Activated CD4-positive, CD25-positive, alpha-beta regulatory T cell treated with anti-CD3 and anti-CD28 coated beads, Interleukin-2, amount 50 U/mL, for 24 hours (primary cell): ENCODE measurements at regions not wholly inside any gene's neighbourhood (a gene's known extent, or its start where the extent isn't known, plus 50 kb on each side); places are given as distances from the start of the nearest gene placed in this dataset.
"Not testable (repeated sequence)": the region's sequence is repeated elsewhere in the genome, so short reads cannot be mapped to it uniquely, and the experiment has no call there.

Experiments
- ATAC-seq, 2 donors: fragments of 150-1000 bp; cut with Tn5 transposase; one replicate each; pipeline ENCODE4 v1.10.0; 2021; ENCODE audit warnings: mild to moderate bottlenecking in 1 of 2, moderate library complexity in 1 of 2

DNA sequence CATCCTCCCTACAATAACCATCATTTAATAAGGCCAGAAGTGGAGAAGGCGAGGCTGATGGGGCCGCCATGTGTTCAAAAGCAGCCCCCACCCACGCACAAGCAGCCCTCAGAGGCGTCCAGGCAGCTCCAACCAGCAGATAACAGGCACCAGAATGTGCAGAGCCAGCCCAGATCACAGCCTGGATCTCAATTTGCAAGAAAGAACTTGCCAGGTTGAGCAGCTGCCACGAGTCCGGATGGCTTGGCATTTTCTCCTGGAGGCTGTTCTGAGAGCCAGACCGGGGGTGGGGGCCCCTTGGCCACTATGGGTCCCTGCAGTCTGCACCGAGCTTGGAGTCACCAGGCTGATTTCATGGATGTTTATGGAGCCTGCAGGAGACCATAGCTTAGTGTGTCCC, 338.1 kb downstream of the PREX1 start:
- ATAC-seq: no peak

DNA sequence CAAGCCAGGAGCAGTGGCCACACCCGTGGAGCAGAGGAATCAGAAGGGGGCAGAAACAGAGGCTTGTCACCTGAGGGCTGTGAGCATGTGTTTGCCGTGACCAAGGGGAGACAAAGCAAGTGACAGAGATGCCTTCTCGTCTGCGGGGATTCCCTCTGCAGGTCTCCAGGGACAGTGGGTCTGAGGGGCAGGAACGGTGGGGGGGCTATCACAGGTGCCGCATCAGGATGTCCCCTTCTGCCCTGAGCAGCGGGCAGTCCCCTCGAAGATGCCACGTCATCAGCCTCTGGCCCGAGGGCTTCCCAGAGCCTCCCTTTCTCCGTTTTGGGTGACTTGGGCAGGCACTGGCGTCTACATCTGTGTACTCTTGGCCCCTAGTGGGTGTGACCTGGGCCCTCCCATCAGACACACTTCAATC, 338.7 kb downstream of the PREX1 start:
- peak; percentile 22 to 23 for ATAC-seq

DNA sequence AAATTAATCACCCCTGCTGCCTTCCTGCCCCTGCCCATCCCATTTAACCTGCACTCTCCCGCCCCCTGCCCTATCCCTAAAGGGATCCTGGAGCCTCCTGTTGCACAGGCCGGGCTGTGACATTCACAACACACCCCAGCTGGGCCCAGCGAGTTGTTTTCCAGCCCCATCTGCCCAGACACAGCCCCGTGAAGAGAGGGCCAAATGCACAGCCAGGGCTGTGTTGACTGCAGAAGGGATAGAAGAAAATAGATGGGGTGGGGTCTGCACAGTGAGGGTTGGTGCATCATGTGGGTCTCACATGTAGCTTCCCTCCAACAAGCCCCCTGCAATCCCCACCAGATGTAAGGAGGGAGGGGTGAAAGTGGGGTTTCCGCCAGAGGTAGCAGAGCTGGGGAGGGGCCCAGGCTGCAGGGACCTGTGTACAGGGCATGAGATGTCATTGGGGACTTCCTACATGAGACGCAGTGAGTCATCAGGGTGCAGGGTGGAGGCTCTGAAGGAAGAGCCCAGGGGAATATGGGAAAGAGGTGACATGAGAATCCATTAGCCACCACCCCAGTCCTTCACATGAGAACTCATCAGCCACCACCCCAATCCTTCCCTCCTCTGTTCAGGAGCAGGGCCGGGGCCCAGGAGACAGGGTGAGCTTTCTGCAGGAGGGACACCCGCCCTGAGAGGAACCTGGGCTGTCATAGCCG, 339.3 kb downstream of the PREX1 start:
- peak; percentile 28 to 40 for ATAC-seq

DNA sequence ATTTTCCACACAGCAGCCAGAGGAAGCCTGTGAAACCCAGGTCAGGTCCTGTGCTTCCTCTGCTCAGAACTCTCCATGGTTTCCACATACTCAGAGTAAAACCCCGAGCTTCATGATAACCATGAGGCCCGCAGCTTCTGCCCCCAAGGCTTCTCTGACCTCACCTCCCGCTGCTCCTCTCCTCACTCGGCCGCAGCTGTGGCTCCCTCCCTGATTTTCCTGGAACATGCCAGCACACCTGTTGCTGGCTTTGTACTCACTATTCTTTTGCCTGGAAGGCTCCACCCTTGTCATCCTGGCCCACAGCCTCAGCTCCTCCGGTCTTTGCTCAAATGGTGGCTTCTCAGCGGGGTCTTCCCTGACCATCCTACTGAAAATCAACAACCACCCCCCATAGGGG, 341.7 kb downstream of the PREX1 start:
- ATAC-seq: no peak

DNA sequence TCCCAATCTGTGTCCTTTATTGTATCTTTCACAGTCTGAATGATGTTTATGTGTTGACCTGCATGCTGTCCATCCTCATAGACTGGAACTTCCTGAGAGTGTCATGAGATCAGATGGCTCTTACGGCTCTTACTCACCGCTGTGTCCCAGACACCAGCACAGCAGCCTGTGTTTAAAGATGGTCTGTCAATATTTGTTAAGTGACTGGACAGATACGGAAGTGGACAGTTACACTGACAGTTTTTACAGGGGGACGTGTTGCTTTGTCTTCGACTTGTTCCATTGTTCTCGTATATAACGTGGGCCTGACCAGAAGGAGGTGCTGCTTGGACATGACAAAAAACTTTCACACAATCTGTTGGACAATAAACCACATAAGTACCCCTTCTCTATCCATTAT, 342.6 kb downstream of the PREX1 start:
- not testable (repeated sequence) for ATAC-seq

DNA sequence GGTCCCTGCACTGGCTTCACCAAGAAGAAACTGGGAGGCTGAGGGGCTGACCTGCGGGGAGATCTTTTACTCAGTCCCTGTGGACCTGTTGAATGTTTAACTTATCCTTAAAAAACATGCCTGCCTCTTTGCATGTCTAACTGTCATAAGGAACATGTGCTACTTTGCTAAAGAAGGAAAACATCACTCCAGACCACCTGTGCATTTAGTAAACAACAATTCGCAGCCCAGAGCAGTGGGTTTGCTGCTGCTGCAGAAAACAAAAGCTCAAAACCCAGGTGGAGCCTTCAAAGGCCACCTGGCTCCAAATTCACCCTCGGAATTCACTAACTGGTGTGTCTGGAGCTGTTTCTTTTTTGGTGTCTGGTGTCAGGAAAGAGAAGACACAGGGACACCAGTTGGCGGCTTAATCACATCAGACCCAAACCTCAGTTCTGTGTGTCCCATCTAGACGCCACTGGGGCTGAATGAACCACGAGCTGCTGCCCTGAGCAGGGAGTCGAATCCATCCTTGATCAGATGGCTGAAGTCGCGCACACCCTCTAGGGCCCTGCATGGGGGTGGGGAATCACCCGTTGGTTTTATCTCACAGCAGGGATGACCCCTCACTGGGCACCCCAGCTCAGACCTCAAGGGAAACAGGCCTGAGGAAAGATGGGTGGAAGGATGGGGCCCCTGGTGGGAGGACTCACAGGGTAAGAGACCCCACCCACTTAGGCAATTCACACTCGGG, 344.3 kb downstream of the PREX1 start:
- no peak for ATAC-seq

DNA sequence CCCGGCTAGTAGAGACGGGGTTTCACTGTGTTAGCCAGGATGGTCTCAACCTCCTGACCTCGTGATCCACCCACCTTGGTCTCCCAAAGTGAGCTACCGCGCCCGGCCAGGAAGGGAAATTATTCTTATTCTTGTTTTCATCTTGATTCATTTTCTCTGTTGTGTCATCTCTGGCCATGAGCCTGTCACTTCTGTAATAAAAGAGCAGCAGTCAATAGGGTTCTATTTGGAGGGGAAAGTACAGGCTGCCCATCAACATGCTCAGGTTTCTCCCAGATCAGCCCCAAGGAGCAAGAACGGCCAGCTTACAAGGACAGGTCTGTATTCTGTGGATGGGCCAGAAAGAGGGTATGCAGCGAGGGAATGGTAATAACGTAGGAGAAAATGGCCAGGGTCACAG, 345.0 kb downstream of the PREX1 start:
- ATAC-seq: peak in 1 of 2 donors; percentile 33

DNA sequence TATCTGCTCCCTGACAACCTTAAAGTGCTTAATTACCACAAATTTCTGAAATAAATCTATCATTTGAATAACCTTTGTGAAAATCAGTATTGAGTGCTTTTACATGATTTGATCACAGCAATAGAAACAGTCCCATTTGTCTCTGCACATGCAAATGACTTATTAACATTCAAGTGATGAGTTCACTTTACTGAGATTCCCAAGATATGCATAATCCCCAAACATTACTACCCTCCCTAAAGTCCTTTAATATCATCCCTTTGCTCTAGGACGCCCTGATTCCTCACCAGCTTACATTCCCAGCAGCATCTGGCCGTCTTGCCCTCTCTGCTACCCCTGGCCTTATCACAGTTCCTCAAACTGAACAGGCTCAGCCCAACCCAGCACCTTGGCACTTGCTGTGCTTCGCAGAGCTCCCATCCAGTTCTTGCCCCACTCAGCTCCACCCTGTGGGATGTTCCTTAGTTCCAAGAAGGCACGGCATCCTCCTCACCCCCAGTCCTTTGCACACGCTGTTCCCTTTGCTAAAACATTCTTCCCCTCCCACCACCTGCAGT, 347.5 kb downstream of the PREX1 start:
- no peak for ATAC-seq

DNA sequence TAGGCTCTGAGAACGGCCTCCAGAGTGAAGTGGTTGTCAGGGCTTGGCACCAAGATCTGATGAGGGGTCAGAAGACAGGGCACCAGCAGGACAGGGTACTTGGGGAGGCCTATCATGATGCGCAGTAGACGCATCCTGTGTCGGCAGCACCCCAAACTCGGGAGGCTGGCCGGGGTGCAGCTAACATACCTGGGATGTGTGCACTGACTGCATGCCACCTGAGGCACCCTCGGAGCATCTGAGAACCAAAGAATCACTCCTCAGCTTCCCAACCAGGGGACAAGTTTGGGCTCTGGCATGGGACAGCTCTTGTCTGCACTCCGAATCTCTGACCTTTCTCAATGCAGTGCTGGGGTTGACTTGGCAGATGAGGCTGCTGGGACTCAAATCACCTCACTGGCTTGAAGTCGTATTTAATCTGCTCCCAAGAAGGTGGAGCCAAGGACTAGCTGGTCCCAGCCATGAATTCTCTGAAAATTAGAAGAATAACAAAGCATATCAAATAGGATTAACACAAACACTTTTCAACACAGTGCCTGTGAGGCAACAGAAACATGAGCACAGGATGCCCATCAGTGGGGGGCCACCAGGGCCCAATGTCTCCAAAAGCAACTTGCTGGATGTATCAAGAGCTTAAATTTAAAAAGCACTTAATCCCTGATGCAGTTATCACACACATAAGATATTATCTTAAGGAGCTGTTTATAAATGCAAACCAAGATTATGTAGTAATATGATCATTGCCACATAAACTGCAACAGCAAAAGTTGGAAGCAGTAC, 348.8 kb downstream of the PREX1 start:
- no peak for ATAC-seq

DNA sequence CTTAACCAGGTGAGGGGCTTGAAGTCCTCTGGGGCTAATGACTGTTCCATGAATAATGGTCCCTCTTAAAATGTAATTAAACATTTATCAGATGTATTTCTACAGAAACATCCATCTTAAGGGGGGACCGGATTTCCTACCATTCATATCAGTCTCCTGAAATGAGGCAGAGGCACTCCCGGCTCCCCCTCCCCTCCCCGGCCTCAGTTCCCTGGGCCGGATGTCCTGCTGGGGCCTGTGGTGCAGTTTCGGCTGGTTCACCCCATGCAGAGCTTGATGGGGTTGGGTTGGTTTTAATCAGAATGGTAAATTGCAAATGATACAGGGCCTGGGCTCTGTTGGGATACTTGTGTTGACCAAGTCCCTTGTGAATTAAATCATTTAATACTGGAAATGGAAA, 349.4 kb downstream of the PREX1 start:
- ATAC-seq: no peak

DNA sequence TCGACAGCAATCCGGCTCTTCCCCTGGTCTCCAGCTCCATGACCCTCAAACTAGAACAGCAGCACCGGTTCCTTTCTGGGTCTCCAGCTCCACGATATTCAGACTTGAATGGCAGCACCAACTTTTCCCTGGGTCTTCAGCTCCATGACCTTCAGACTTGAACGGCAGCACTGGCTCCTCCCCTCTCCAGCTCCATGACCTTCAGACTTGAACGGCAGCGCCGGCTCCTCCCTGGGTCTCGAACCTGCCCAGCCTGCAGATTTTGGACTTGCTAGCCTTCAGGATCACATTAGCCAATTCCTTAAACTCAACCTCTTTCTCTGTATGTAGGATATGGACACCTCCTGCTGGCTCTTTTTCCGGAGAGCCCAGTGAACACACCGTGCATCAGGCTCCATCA, 350.9 kb downstream of the PREX1 start:
- no peak for ATAC-seq

DNA sequence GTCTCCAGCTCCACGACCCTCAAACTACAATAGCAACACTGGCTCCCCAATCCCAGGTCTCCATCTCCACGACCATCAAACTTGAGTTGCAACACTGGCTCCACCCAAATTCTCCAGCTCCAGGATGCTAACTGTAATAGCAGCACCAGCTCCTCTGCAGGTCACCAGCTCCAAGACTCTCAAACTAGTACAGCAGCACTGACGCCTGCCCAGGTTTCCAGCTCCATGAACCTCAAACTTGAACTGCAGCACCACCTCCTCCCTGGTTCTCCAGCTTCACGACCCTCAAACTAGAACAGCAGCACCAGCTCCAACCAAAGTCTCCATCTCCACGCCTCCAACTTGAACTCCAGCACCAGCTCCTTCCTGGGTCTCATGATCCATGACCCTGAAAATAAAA, 353.8 kb downstream of the PREX1 start:
- ATAC-seq: no peak

DNA sequence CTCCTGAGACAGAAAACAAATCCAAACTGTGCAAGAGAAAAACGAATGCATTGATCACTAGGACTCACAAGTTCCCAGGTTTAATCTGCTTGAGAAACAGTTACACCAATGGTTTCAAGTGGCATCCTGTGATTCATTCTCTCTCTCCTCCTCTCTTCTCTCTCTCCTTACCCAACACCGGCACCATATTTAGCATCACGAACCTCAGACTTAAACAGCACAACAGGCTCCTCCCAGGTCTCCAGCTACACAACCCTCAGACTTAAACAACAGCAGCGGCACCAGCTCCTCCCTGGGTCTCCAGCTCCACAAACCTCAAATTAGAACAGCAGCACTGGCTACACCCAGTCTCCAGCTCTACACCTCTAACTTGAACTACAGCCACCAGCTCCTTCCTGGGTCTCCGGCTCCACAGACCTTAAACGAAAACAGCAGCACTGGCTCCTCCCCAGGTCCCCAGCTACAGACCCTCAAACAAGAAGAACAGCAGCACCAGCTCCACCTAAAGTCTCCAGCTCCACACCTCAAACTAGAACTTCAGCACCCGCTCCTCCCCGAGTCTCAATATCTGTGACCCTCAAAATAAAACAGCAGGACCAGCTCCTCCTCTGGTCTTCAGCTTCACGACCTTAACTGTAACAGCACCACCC, 355.9 kb downstream of the PREX1 start:
- no peak for ATAC-seq

DNA sequence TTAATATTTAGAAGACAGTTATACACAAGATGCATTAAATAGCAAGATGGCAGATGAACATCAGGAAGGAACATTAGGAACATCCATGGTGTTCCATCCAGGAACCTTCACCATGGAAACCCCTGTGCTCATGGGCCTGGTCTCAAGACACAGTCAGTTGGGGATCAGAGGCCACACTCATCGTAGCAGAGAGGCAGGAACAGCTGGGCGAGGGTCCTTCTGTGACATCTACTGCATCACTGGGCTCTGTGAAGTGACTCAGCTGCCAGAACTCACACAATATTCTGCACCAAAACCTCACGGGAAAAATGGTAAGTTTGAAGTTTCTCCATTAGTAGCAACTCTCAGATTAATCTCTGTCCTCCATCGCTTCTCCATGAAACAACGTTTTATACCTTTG, 356.6 kb downstream of the PREX1 start:
- no peak for ATAC-seq

DNA sequence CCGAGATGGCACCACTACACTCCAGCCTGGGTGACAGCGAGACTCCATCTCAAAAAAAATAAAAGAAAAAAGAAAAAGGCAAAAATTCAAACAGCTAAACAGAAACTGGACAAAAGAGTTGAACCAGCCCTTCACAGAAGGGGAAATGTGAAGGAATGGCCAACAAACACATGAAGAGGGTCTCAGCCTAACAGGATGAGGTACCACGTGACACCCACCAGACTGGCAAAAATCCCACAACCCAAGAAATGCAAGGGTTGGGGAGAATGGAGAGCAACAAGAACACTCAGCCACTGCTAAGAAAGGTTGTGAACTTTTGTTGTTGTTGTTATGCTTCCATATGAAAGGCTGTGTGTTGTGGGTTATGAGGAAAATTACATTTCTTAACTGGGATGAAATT, 357.7 kb downstream of the PREX1 start:
- no peak for ATAC-seq

DNA sequence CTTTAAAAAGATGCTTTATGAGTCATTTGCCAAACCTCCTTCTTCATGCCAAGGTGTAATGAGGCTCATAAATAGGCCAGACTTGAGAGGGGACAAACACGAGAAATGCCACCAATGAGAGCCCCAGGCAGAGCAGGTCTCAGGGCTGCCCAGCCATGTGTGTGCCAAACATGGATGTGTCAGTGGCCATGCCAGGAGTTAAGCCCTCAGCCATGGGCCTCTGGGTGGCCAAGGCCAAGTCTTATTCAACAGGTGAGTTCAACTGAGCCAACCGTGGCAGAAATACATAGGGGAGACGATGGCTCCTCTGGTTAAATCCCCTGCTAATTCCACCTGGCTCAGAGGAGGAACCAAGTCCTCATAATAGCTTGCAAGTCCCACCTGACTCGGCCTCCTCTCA, 358.8 kb downstream of the PREX1 start:
- no peak for ATAC-seq

DNA sequence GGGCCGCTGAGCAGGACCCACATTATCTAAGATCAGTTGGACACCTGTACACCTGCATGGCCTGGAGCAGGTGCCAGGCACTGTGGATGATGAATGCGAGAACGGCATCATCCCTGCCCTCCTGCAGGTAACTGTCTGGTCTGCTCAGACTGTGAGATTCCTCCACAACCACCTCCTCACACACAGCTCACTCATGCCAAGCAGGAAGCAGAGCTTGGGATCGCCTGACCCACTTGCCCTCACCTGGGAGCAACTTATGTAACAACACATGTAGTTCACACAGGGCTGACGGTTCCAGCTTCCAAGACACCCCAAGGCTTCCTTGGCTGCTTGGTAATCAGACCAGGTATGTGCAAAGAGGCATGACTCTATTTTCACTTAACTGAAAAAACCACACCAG, 359.2 kb downstream of the PREX1 start:
- no peak for ATAC-seq

DNA sequence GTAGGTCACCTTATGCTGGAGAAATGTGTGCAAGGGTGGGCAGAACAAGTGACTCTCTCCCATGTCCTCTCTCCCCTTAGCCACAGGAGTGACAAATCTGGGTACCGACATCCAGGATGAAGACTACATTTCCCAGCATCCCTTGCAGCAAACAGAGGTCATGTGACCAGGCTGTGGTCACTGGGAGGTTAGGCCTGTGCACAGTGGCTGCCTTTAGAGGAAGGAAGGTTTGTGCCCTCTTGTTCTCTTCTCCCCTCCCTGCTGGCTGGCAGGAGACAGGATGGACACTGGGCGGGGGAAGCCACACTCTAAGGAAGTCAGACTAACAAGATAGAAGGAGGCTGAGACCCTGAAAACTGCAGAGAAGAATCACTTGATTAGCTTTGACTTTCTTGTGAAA, 360.2 kb downstream of the PREX1 start:
- ATAC-seq: no peak

DNA sequence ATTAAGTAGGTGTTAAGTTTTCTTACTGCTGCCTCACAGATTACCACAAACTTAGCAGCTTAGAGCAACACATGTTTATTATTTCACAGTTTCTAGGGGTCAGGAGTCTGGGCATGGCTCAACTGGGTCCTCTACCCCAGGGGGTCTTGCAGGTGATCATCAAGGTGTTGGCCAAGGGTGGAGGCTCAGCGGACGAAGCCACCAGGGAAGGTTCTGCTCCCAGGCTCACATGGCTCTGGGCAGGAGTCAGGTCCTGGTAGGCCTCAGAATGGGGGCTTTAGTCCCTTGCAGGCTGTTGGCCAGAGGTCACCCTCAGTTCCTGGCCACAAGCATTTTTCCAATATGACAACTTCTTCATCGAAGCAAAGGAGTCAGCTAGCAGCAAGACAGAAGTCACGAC, 362.5 kb downstream of the PREX1 start:
- no peak for ATAC-seq

DNA sequence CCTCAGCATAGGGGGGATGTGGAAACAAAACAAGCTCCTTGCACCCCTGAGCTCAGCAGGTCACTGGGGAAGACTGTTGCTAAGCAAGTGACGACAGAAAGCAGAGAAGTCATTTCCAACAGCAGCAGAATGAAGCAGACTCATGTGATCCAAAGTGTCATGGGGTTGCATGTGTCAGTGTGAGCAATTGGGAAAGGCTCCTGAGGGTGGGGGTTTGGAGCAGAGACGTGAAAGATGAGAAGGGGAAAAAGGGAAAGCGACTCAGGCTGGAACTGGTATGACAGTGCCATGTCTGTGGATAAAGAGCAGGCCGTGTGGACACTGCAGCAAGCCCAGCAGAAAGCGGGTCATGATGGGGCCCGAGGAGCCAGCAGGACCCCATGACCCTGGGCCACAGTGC, 363.9 kb downstream of the PREX1 start:
- ATAC-seq: no peak

DNA sequence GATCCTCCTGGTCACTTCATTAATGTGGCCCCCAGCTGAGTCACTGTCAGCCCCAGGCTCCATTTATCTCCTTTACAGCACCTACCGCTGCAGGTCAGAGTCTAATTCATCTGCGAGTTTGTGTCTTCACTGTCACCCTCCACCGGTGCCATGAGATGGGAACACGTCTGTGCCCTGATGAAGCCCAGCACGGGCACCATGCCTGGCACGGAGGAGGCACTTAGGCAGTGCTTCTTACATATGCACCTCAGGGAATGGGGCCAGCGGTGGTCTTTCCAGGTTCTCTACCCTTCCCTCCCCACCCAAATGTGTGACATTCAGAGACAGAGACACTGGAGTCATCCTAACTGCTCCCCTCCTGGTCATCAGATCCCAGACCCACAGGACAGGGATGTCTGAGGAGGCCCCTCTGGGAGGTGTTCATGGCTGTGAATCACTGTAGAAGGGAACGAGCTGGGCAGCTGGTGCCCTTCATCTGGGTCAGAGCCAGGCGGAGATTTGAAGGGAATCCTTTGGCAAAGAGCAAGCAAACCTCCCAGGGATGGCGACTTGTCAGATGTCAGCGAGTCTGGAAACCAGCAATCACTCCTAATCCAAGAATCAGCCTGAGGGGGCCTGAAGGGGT, 364.6 kb downstream of the PREX1 start:
- no peak for ATAC-seq

DNA sequence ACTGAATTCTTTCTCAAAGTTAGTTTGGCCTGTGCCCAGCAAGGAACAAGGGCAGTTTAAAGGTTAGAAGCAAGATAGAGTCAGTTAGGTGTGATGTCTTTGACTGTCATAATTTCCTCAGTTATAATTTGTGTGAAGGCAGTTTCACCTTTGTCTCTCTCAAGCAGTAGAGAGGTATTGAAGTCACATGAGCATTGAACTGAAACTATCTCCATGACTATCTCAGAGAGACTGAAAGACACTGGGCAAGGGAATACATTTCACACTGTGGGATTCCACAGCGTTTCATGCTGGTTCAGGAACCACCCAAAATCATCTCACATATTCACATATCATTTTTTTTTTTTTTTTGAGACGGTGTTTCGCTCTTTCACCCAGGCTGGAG, 366.1 kb downstream of the PREX1 start:
- ATAC-seq: no peak
